GM23338 (cell line): ENCODE measurements at regions not wholly inside any gene's neighbourhood (a gene's known extent, or its start where the extent isn't known, plus 50 kb on each side); places are given as distances from the start of the nearest gene placed in this dataset.

ENCODE experiments used
- ATAC-seq: fragments of 200-7000 bp; cut with Tn5 transposase; 3 replicates; pipeline ENCODE4 v1.9.1; 2020
- DNase-seq: peaks from one replicate; pipeline ENCODE4 v3.0.0-alpha.2; 2015; ENCODE audit warnings: low spot score
- H2AFZ ChIP-seq: fragments of 200-600 bp; sonication (generic); 2 replicates; pipeline ENCODE4 v1.8.0; 2016; ENCODE audit warnings: antibody characterized with exemption, mild to moderate bottlenecking, moderate library complexity
- H3F3A ChIP-seq: fragments of 200-600 bp; sonication (generic); replicated peaks from 2 replicates; pipeline ENCODE4 v1.8.0; 2017; ENCODE audit warnings: antibody characterized with exemption, mixed run types, low read depth
- H3K27ac ChIP-seq: fragments of 200-600 bp; sonication (generic); 2 replicates; pipeline ENCODE4 v1.6.1; 2016; ENCODE audit warnings: low read depth
- H3K27me3 ChIP-seq: fragments of 200-600 bp; sonication (generic); 2 replicates; pipeline ENCODE4 v1.8.0; 2016; ENCODE audit warnings: mild to moderate bottlenecking, mixed run types, moderate library complexity; ENCODE audit not compliant: insufficient read depth
- H3K36me3 ChIP-seq: fragments of 200-600 bp; sonication (generic); 2 replicates; pipeline ENCODE4 v1.8.0; 2016; ENCODE audit warnings: mild to moderate bottlenecking; ENCODE audit not compliant: insufficient read depth
- H3K4me1 ChIP-seq: fragments of 200-600 bp; sonication (generic); 2 replicates; pipeline ENCODE4 v1.8.0; 2016; ENCODE audit warnings: mild to moderate bottlenecking, moderate library complexity; ENCODE audit not compliant: insufficient read depth
- H3K4me2 ChIP-seq: fragments of 200-600 bp; sonication (generic); 2 replicates; pipeline ENCODE4 v1.7.1; 2017; ENCODE audit warnings: mixed run types
- H3K4me3 ChIP-seq: fragments of 200-600 bp; sonication (generic); 2 replicates; pipeline ENCODE4 v1.6.1; 2016; ENCODE audit warnings: mixed run types
- H3K79me2 ChIP-seq: fragments of 200-600 bp; sonication (generic); replicated peaks from 2 replicates; pipeline ENCODE4 v1.8.0; 2017; ENCODE audit warnings: mild to moderate bottlenecking; ENCODE audit not compliant: insufficient read depth
- H3K9me2 ChIP-seq: fragments of 200-600 bp; sonication (generic); 2 replicates; pipeline ENCODE4 v1.8.0; 2017; ENCODE audit not compliant: insufficient read depth
- H4K20me1 ChIP-seq: fragments of 200-600 bp; sonication (generic); replicated peaks from 2 replicates; pipeline ENCODE4 v1.8.0; 2017; ENCODE audit warnings: mild to moderate bottlenecking; ENCODE audit not compliant: insufficient read depth
- H3K27ac Mint-ChIP-seq: 2 replicates; pipeline ENCODE4 v1.8.0; 2020; ENCODE audit warnings: inconsistent platforms, mild to moderate bottlenecking, moderate library complexity, mixed read lengths
- H3K27me3 Mint-ChIP-seq: 3 replicates; pipeline ENCODE4 v1.8.0; 2022; ENCODE audit warnings: low read depth, mild to moderate bottlenecking, moderate library complexity, mixed read lengths, inconsistent platforms; ENCODE audit not compliant: insufficient read depth, poor library complexity
- H3K36me3 Mint-ChIP-seq: 3 replicates; pipeline ENCODE4 v1.8.0; 2021; ENCODE audit warnings: low read depth, mild to moderate bottlenecking, inconsistent platforms, moderate library complexity, mixed read lengths
- H3K4me1 Mint-ChIP-seq: 3 replicates; pipeline ENCODE4 v1.8.0; 2020; ENCODE audit warnings: mild to moderate bottlenecking, inconsistent platforms, mixed read lengths
- H3K4me3 Mint-ChIP-seq: 3 replicates; pipeline ENCODE4 v1.8.0; 2021; ENCODE audit warnings: moderate library complexity, mild to moderate bottlenecking, inconsistent platforms, mixed read lengths
- H3K9me3 Mint-ChIP-seq: 3 replicates; pipeline ENCODE4 v1.8.0; 2020; ENCODE audit warnings: moderate library complexity, mild to moderate bottlenecking, inconsistent platforms, mixed read lengths
- CREB1 ChIP-seq: fragments of 250-450 bp; sonication (Bioruptor Pico); IDR thresholded peaks from 2 replicates; pipeline ENCODE4 v1.5.0; 2020; ENCODE audit warnings: low read depth, mild to moderate bottlenecking, moderate library complexity
- EZH2 ChIP-seq: fragments of 200-600 bp; sonication (generic); IDR thresholded peaks from one replicate; pipeline ENCODE4 v1.8.0; 2017; ENCODE audit warnings: antibody characterized with exemption, mild to moderate bottlenecking, low read depth; ENCODE audit not compliant: unreplicated experiment
- EZH2phosphoT487 ChIP-seq: fragments of 200-600 bp; sonication (generic); IDR thresholded peaks from one replicate; pipeline ENCODE4 v1.8.1; 2018; ENCODE audit warnings: antibody characterized with exemption; ENCODE audit not compliant: unreplicated experiment
- NANOG ChIP-seq: IDR thresholded peaks from 2 replicates; pipeline ENCODE4 v1.6.1; 2016; ENCODE audit warnings: antibody characterized with exemption, borderline replicate concordance
- POLR2AphosphoS5 ChIP-seq: IDR thresholded peaks from 2 replicates; pipeline ENCODE4 v1.6.1; 2016; ENCODE audit warnings: antibody characterized with exemption, low read depth
- STAT1 ChIP-seq: IDR thresholded peaks from one replicate; pipeline ENCODE4 v1.6.1; 2016; ENCODE audit warnings: antibody characterized with exemption; ENCODE audit not compliant: unreplicated experiment
- TF ChIP-seq, protein P1 (sequence below): fragments of 250-450 bp; sonication (Bioruptor Pico); IDR thresholded peaks from 2 replicates; pipeline ENCODE4 v1.5.0; 2020; ENCODE audit warnings: mild to moderate bottlenecking, moderate library complexity
- TF ChIP-seq, protein P2 (sequence below): IDR thresholded peaks from 2 replicates; pipeline ENCODE4 v1.6.1; 2016; ENCODE audit warnings: antibody characterized with exemption
- TF ChIP-seq, protein P3 (sequence below), 2 experiments: fragments of 200-600 bp in 1 of 2; sonication (generic) in 1 of 2; conservative IDR thresholded peaks; 2 replicates each; pipeline versions ENCODE4 v1.5.1 to v1.6.1; 2016 to 2017; ENCODE audit warnings: antibody characterized with exemption in 2 of 2, low read depth in 2 of 2, mild to moderate bottlenecking in 2 of 2, moderate library complexity in 1 of 2
- TF ChIP-seq, protein P4 (sequence below): IDR thresholded peaks from one replicate; pipeline ENCODE4 v1.6.1; 2018; ENCODE audit warnings: antibody characterized with exemption; ENCODE audit not compliant: unreplicated experiment

DNA sequence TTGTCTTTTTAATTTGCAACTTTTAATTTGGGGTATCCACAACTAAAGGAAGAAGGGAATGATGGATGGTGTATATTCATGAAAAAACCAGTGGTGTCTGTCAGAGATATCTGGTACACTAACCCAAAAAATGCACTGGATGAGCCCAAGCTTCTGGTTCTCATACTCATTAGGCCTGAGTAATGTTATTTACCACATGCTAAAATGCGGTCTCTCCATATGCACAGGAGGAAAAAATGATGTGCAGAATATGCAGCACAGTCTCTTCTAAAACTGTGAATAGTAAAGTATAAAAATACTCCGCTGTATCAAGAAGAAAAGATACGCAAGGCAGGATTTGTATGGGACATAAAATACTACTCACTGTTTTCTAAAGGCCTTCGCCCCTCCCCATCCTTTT is 275.6 kb upstream of the NAV3 start:
- no peaks in the 10 kb centered on the region for H3K4me1 Mint-ChIP-seq
- H2AFZ ChIP-seq, result no peak overlapping the region
- no peaks in the 10 kb centered on the region for H3K36me3 Mint-ChIP-seq
- no peaks in the 10 kb centered on the region for H3K27me3 ChIP-seq
- no peaks in the 10 kb centered on the region for H3K27me3 Mint-ChIP-seq
- TF ChIP-seq CREB1 (CRISPR knock-in tag), result no peak
- TF ChIP-seq STAT1, result no peak
- TF ChIP-seq EZH2, result no peak
- TF ChIP-seq, protein P1, sequence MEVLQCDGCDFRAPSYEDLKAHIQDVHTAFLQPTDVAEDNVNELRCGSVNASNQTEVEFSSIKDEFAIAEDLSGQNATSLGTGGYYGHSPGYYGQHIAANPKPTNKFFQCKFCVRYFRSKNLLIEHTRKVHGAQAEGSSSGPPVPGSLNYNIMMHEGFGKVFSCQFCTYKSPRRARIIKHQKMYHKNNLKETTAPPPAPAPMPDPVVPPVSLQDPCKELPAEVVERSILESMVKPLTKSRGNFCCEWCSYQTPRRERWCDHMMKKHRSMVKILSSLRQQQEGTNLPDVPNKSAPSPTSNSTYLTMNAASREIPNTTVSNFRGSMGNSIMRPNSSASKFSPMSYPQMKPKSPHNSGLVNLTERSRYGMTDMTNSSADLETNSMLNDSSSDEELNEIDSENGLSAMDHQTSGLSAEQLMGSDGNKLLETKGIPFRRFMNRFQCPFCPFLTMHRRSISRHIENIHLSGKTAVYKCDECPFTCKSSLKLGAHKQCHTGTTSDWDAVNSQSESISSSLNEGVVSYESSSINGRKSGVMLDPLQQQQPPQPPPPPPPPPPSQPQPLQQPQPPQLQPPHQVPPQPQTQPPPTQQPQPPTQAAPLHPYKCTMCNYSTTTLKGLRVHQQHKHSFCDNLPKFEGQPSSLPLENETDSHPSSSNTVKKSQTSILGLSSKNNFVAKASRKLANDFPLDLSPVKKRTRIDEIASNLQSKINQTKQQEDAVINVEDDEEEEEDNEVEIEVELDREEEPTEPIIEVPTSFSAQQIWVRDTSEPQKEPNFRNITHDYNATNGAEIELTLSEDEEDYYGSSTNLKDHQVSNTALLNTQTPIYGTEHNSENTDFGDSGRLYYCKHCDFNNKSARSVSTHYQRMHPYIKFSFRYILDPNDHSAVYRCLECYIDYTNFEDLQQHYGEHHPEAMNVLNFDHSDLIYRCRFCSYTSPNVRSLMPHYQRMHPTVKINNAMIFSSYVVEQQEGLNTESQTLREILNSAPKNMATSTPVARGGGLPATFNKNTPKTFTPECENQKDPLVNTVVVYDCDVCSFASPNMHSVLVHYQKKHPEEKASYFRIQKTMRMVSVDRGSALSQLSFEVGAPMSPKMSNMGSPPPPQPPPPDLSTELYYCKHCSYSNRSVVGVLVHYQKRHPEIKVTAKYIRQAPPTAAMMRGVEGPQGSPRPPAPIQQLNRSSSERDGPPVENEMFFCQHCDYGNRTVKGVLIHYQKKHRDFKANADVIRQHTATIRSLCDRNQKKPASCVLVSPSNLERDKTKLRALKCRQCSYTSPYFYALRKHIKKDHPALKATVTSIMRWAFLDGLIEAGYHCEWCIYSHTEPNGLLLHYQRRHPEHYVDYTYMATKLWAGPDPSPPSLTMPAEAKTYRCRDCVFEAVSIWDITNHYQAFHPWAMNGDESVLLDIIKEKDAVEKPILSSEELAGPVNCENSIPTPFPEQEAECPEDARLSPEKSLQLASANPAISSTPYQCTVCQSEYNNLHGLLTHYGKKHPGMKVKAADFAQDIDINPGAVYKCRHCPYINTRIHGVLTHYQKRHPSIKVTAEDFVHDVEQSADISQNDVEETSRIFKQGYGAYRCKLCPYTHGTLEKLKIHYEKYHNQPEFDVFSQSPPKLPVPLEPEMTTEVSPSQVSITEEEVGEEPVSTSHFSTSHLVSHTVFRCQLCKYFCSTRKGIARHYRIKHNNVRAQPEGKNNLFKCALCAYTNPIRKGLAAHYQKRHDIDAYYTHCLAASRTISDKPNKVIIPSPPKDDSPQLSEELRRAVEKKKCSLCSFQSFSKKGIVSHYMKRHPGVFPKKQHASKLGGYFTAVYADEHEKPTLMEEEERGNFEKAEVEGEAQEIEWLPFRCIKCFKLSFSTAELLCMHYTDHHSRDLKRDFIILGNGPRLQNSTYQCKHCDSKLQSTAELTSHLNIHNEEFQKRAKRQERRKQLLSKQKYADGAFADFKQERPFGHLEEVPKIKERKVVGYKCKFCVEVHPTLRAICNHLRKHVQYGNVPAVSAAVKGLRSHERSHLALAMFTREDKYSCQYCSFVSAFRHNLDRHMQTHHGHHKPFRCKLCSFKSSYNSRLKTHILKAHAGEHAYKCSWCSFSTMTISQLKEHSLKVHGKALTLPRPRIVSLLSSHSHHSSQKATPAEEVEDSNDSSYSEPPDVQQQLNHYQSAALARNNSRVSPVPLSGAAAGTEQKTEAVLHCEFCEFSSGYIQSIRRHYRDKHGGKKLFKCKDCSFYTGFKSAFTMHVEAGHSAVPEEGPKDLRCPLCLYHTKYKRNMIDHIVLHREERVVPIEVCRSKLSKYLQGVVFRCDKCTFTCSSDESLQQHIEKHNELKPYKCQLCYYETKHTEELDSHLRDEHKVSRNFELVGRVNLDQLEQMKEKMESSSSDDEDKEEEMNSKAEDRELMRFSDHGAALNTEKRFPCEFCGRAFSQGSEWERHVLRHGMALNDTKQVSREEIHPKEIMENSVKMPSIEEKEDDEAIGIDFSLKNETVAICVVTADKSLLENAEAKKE (CRISPR knock-in tag), result no peak
- TF ChIP-seq, protein P2, sequence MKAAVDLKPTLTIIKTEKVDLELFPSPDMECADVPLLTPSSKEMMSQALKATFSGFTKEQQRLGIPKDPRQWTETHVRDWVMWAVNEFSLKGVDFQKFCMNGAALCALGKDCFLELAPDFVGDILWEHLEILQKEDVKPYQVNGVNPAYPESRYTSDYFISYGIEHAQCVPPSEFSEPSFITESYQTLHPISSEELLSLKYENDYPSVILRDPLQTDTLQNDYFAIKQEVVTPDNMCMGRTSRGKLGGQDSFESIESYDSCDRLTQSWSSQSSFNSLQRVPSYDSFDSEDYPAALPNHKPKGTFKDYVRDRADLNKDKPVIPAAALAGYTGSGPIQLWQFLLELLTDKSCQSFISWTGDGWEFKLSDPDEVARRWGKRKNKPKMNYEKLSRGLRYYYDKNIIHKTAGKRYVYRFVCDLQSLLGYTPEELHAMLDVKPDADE, result no peak
- no peak for TF ChIP-seq NANOG
- TF ChIP-seq EZH2phosphoT487, result no peak
- TF ChIP-seq, protein P3, sequence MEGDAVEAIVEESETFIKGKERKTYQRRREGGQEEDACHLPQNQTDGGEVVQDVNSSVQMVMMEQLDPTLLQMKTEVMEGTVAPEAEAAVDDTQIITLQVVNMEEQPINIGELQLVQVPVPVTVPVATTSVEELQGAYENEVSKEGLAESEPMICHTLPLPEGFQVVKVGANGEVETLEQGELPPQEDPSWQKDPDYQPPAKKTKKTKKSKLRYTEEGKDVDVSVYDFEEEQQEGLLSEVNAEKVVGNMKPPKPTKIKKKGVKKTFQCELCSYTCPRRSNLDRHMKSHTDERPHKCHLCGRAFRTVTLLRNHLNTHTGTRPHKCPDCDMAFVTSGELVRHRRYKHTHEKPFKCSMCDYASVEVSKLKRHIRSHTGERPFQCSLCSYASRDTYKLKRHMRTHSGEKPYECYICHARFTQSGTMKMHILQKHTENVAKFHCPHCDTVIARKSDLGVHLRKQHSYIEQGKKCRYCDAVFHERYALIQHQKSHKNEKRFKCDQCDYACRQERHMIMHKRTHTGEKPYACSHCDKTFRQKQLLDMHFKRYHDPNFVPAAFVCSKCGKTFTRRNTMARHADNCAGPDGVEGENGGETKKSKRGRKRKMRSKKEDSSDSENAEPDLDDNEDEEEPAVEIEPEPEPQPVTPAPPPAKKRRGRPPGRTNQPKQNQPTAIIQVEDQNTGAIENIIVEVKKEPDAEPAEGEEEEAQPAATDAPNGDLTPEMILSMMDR (conservative IDR thresholded peaks at IDR 0.05; ENCODE audit: low read depth in 2 of 2), result no peak
- TF ChIP-seq, protein P4, sequence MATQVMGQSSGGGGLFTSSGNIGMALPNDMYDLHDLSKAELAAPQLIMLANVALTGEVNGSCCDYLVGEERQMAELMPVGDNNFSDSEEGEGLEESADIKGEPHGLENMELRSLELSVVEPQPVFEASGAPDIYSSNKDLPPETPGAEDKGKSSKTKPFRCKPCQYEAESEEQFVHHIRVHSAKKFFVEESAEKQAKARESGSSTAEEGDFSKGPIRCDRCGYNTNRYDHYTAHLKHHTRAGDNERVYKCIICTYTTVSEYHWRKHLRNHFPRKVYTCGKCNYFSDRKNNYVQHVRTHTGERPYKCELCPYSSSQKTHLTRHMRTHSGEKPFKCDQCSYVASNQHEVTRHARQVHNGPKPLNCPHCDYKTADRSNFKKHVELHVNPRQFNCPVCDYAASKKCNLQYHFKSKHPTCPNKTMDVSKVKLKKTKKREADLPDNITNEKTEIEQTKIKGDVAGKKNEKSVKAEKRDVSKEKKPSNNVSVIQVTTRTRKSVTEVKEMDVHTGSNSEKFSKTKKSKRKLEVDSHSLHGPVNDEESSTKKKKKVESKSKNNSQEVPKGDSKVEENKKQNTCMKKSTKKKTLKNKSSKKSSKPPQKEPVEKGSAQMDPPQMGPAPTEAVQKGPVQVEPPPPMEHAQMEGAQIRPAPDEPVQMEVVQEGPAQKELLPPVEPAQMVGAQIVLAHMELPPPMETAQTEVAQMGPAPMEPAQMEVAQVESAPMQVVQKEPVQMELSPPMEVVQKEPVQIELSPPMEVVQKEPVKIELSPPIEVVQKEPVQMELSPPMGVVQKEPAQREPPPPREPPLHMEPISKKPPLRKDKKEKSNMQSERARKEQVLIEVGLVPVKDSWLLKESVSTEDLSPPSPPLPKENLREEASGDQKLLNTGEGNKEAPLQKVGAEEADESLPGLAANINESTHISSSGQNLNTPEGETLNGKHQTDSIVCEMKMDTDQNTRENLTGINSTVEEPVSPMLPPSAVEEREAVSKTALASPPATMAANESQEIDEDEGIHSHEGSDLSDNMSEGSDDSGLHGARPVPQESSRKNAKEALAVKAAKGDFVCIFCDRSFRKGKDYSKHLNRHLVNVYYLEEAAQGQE, result no peak
- no peak for TF ChIP-seq POLR2AphosphoS5
- H3K27ac Mint-ChIP-seq, result no peak overlapping the region
- H3F3A ChIP-seq, result no peaks in the 10 kb centered on the region
- H3K79me2 ChIP-seq, result no peaks in the 10 kb centered on the region
- no peak overlapping the region for H3K27ac ChIP-seq
- no peaks in the 10 kb centered on the region for H3K9me2 ChIP-seq
- no peaks in the 10 kb centered on the region for H4K20me1 ChIP-seq
- H3K36me3 ChIP-seq, result no peaks in the 10 kb centered on the region
- H3K9me3 Mint-ChIP-seq, result no peaks in the 10 kb centered on the region
- no peak overlapping the region for H3K4me3 Mint-ChIP-seq
- H3K4me3 ChIP-seq, result no peak overlapping the region
- DNase-seq (no peak), ATAC-seq (no peak)
- H3K4me1 ChIP-seq, result no peaks in the 10 kb centered on the region
- H3K4me2 ChIP-seq, result no peak overlapping the region
